Endothelial cell of umbilical vein (primary cell): ENCODE measurements at regions not wholly inside any gene's neighbourhood (a gene's known extent, or its start where the extent isn't known, plus 50 kb on each side); places are given as distances from the start of the nearest gene placed in this dataset.

ENCODE experiments used
- EZH2 ChIP-seq: IDR thresholded peaks from 2 replicates; pipeline ENCODE4 v1.6.1; 2012; ENCODE audit warnings: borderline replicate concordance, low read depth, mild to moderate bottlenecking, moderate library complexity, low read length, inconsistent platforms; ENCODE audit not compliant: severe bottlenecking
- FOS ChIP-seq: IDR thresholded peaks from 2 replicates; pipeline ENCODE4 v1.6.1; 2011; ENCODE audit warnings: mild to moderate bottlenecking, low read length, moderate library complexity, borderline replicate concordance; ENCODE audit not compliant: insufficient read depth
- GATA2 ChIP-seq: IDR thresholded peaks from 2 replicates; pipeline ENCODE4 v1.7.0; 2011; ENCODE audit warnings: low read depth, mild to moderate bottlenecking, moderate library complexity, mixed read lengths, low read length; ENCODE audit not compliant: insufficient read length, insufficient read depth
- JUN ChIP-seq: IDR thresholded peaks from 2 replicates; pipeline ENCODE4 v1.6.1; 2011; ENCODE audit warnings: borderline replicate concordance, low read depth; ENCODE audit not compliant: insufficient read length, insufficient read depth
- MYC ChIP-seq: IDR thresholded peaks from one replicate; pipeline ENCODE4 v1.6.1; 2011; ENCODE audit warnings: mild to moderate bottlenecking, low read depth, low read length
- POLR2A ChIP-seq: IDR thresholded peaks from 2 replicates; pipeline ENCODE4 v1.6.1; 2012; ENCODE audit warnings: low read depth, mild to moderate bottlenecking, control low read depth, low read length
- POLR2AphosphoS5 ChIP-seq: IDR thresholded peaks from 2 replicates; pipeline ENCODE4 v1.6.1; 2012; ENCODE audit warnings: low read depth, mild to moderate bottlenecking, control low read depth, low read length, moderate library complexity; ENCODE audit not compliant: insufficient read depth
- TF ChIP-seq, protein P1 (sequence below), 2 donors: IDR thresholded peaks; 1 replicate in 1 of 2; 2 replicates in 1 of 2; pipeline ENCODE4 v1.5.1; 2011; ENCODE audit warnings: low read length in 2 of 2, mild to moderate bottlenecking in 2 of 2, moderate library complexity in 2 of 2, control low read depth in 1 of 2, inconsistent platforms in 1 of 2, low read depth in 1 of 2; ENCODE audit not compliant: insufficient read depth in 1 of 2; ENCODE audit errors: extremely low read depth in 1 of 2
- TF ChIP-seq, protein P2 (sequence below): IDR thresholded peaks from 2 replicates; pipeline ENCODE4 v1.6.1; 2011; ENCODE audit not compliant: insufficient read depth, insufficient read length

DNA sequence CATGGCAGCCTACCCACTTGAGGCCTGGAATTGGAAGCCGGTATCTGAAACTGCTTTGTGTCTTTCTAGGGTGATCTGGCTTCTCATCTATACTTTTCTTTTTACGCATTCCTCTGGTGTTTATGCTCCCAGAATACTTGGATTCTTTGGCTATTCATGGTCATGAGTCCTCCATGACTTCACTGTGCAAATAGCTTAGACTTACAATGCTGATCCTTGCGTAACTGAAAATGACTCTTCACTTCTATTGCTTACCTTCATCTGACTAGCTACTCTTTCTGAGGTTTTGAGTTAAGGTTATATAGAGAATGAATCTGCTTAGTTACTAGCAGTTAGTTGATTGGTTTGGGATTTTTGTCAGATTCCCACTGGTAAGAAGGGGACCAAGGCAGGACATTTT, 121.7 kb upstream of the NOVA1 start:
- no peak for TF ChIP-seq POLR2A
- TF ChIP-seq, protein P1, sequence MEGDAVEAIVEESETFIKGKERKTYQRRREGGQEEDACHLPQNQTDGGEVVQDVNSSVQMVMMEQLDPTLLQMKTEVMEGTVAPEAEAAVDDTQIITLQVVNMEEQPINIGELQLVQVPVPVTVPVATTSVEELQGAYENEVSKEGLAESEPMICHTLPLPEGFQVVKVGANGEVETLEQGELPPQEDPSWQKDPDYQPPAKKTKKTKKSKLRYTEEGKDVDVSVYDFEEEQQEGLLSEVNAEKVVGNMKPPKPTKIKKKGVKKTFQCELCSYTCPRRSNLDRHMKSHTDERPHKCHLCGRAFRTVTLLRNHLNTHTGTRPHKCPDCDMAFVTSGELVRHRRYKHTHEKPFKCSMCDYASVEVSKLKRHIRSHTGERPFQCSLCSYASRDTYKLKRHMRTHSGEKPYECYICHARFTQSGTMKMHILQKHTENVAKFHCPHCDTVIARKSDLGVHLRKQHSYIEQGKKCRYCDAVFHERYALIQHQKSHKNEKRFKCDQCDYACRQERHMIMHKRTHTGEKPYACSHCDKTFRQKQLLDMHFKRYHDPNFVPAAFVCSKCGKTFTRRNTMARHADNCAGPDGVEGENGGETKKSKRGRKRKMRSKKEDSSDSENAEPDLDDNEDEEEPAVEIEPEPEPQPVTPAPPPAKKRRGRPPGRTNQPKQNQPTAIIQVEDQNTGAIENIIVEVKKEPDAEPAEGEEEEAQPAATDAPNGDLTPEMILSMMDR (IDR thresholded peaks at IDR 0.05; ENCODE audit: extremely low read depth in 1 of 2, insufficient read depth in 1 of 2, low read depth in 1 of 2, low read length in 2 of 2) = no peak
- TF ChIP-seq JUN = no peak
- TF ChIP-seq EZH2 = no peak
- TF ChIP-seq GATA2 = no peak
- TF ChIP-seq, protein P2, sequence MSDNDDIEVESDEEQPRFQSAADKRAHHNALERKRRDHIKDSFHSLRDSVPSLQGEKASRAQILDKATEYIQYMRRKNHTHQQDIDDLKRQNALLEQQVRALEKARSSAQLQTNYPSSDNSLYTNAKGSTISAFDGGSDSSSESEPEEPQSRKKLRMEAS = no peak
- TF ChIP-seq MYC = no peak
- no peak for TF ChIP-seq POLR2AphosphoS5
- no peak for TF ChIP-seq FOS
